ENCODE measurements at regions not wholly inside any gene's neighbourhood (a gene's known extent, or its start where the extent isn't known, plus 50 kb on each side); places are given as distances from the start of the nearest gene placed in this dataset.
"Not testable (repeated sequence)": the region's sequence is repeated elsewhere in the genome, so short reads cannot be mapped to it uniquely, and the experiment has no call there.

DNA sequence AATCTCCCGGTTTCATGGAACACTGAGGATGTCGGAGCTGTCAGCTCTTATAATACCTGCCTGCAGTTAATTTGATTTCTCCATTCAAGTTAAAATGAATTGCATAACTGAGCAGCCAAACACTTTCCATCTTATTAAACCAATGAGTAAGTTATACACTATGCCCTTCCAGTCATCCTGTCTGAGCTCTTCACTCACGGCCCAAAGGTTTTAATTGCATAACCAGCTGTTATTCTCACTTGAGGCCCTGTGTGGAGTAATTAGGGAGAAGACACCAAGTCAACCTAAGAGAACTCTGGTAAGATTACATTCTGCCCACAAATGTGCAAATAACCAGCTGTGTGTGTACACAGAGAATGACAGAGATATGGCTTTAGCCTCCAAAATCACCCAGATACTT lies 303.5 kb downstream of the TBC1D4 start:
- DNase-seq (ENCODE audit: low read depth), result peak; percentile 42

DNA sequence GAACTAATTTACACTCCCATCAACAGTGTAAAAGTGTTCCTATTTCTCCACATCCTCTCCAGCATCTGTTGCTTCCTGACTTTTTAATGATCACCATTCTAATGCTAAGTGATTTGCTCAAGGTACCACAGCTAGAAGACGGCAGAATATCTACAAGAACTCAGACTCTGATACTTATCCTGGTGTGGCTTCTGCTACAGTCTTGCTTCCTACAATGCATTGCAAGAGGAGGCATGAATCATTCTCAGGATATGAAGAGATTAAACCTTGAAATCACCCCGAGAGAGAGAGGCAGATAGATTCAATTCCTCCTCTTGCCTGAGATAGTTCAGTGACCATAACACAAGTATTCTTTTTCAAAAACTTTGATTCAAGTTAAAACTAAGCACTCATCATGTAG lies 306.4 kb downstream of the TBC1D4 start:
- DNase-seq (ENCODE audit: low read depth), result no peak

DNA sequence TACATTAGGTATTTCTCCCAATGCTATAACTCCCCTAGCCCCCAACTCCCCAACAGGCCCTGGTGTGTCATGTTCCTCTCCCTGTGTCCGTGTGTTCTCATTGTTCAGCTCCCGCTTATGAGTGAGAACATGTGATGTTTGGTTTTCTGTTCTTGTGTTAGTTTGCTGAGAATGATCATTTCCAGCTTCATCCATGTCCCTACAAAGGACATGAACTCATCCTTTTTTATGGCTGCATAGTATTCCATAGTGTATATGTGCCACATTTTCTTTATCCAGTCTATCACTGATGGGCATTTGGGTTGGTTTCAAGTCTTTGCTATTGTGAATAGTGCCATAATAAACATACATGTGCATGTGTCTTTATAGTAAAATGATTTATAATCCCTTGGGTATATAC lies 306.9 kb downstream of the TBC1D4 start:
- DNase-seq (ENCODE audit: low read depth), result not testable (repeated sequence)

DNA sequence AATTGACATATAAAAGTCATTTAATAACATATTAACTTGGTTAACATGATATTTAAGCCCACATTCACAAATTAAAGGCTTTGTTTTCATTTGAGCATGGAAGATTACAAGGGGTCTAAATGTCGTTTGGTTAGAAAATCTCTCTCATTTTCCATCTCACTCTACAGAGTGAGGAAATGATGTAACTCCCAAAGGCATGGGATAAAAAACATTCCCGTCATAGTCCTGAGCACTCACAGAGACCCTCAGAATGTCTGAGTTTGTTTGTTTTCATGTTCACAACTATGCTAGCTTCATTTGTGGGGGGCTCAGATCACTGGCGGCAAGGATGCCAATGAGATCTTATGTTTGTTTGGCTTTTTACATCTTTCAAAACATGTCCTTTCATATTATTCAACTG lies 307.5 kb downstream of the TBC1D4 start:
- no peak for DNase-seq (ENCODE audit: low read depth)

DNA sequence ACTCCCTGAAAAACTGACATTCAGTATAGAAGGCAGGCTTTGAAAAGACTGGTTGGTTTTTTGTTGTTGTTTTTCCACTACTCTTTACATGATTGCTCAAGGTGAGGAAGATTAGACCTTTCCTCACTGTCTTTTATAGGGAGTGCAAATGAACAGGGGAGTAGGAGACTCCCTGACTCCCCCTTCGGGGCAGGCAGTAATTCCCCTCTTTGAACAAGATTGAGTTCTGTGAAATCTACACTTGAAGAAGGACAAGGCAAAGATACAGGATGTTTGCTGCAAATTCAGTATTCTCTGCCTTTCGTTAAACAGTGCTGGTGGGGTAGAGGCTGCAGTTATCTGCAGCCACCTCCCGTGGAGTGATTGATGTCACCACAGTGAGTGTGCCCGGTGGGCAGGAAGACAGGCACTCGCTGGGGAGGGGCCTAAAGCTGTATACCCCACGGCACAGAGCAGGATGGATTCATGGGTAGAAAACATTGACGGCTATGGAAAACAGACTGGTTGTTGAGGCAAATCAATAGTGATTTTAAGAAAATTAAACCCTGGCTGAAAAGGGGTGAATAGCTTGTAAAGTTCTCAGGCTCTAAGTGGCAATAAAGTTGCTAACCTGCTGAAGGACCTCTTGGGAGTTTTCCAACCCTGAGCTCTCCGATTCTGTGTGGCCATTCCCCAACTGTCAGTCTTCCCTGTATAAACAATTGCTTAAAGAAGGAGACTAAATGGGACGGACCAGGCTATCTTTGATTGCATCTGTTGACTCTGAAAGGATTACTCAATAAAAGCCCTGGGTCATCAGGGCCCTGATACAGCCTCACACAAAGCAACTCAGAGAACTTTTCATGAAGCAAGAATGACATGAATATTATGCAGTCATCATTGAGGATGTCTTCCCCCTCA lies 308.3 kb downstream of the TBC1D4 start:
- no peak for DNase-seq (ENCODE audit: low read depth)

DNA sequence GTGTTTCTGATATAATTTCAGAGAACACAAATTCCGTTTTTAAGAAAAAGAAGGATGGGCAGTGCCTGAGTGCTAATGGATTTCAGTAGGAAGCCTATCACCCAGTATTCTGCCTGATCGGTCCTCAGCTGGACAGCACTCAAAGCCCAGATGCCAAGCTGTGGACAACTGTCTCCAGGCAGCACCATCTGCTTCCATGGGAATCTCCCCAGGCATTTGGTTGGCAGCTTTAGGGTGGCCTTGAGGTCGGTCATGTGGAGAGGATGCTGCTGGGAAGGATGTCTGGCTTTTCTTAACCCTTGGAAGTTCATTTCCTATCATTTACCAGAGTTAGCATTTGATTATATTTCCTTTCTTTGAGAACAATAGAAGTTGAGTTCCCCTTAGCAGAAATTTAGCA lies 311.7 kb downstream of the TBC1D4 start:
- peak; percentile 80 for DNase-seq (ENCODE audit: low read depth)

DNA sequence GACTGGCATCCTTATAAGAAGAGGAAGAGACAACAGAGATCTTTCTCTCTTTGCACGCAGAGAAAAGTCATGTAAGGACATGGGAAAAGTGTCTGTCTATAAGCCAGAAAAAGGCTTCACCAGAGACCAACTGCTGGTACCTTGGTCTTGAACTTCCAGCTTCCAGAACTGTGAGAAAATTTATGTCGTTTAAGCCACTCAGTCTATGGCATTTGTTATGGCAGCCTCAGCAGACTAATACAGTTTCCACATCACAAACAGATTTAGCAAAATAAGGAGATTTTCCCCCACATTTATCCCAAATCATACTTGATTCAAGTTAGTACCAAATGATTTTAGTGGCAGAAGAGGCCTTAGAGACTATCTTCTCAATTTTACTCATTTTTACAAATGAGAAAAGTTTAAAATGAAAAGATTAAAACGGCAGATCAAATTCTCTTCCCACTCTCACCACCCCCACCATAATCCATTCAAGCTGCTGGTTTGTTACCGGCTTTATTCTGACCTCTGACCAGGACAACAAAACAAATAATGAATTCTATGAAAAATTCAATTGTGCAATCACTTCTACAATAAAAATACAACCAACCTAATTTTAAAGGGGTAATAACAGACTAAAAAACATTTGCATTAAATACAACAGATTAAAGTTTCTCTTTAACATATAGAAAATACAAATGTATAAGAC lies 316.3 kb downstream of the TBC1D4 start:
- DNase-seq (ENCODE audit: low read depth), result no peak

DNA sequence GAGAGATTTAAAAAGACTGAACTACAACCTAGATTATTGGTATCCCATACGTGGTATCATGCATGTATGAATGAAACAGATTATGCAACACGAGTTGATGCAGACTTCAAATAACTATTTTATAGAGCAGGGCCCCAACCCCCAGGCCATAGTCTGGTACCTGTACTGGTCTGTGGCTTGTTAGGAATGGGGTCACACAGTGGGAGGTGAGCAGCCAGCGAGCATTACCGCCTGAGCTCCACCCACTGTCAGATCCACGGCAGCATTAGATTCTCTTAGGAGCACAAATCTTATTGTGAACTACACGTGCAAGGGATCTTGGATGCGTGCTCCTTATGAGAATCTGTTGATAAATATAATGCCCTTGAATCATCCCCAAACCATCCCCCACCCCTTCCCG lies 320.2 kb downstream of the TBC1D4 start:
- DNase-seq (ENCODE audit: low read depth), result no peak

DNA sequence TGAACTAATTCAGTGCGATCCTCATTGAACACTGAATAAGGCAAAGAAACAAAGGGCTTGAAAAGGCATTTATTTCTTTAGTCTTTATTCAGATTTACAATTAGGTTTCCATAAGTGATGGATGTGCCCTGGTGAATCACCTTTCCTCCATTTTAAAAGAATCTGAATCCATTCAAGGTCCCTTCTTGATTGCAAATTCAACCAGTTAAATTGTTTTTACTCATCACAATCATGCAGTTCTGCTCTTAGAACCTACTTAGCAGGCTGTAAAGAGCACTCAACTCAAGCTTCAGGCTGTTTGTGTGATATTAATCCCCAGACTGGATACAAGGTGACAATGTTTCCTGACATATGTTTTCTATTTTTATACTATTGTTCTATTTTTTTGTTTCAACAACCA lies 321.0 kb downstream of the TBC1D4 start:
- no peak for DNase-seq (ENCODE audit: low read depth)

DNA sequence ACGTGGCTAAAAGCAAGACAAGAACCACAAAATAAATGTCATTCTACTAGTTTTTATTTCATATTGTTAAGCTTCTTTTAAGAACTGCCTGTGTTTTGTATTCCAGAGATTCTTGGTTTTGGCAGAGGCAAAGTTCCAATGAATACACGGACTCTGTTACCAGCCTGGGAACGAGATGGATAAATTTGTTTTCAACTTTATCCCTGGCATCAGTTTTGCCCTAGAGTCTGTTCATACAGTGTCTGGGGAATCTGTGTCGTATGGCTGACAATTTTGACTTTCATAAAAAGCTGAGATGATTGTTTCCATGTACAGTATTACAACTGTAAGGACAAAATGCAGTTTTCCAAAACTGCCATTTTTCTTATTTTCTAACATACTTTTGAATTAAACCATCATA lies 327.6 kb downstream of the TBC1D4 start:
- no peak for DNase-seq (ENCODE audit: low read depth)

DNA sequence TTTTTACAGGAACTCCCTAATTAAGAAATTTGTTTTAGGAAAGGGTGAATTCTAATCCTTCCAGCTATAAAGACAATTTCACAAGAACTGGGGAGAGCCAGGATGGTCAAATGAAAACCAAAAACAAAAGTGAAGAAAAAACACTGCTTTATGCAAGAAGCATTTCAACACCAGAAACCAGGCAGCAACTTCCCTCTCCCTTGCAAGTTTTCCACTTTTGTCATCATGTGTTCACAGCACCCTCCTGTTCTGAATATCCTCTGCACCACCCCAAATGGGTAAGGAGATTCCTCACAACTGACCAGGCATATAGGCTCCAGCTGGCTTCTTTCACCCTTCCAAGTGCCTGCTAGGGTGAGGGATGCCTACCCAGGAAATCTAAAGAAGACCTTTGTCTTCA lies 328.1 kb downstream of the TBC1D4 start:
- DNase-seq (ENCODE audit: low read depth), result no peak

DNA sequence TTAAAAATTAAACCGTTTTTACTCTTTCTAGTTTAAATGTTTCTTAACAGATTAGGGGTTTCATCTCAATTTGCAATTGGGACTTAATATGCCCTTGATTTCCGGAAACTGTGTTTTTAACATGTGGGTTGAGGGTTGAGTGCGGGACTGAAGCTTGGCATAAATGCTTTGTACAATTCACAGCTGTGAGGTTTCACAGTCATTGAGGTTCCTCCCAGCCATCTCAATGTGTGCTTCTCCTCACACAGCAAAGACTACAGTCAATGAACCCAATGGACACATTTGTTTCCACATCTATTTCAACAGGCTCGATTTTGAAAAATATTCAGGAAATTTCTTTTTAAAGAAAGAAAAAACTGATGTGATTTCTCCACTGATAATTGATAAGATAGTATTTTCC lies 328.6 kb downstream of the TBC1D4 start:
- no peak for DNase-seq (ENCODE audit: low read depth)

DNA sequence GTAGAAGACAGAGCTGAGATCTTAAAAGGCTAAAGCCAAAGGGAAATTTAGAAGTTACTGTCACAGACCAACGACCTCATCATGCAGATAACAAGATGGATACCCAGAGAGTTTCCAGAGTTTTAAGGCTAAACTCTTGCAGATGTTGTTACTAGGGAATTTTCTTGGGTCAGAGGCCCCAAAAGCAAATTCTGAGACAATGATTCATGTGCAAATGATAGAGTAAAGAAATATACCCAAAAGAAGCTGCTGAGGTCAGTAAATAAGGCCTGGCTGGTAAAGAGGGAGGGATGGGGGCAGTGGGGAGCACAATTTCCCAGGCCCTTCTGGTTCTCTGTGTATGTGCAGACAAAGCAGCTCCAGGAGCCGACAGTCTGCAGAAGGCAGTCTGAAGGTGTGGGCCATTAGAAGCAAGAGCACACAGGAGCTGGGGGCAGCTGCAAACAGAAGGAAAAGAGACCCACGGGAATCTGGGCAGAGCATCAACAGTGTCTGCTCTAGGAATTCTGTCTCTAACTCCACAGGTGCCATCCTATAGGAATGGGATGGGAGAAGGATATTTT lies 330.8 kb downstream of the TBC1D4 start:
- peak; percentile 45 for DNase-seq (ENCODE audit: low read depth)

DNA sequence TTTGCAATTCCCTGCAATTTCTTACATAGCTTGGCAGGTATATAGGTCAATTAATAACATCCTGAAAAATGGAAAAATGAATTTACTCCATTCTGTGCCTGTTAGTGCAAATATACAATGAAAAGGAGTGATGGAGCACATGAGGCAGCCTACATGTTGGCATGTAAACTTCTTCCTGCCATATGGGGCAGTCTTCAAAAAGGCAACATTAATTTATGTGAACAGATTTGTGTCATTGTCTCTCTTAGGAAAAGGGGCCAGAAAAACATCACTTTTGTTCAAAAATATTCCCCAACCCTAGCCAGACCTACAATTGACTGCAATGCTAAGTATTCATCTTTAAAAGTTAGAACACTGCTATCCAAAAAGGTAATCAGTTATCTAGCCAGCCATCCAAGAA lies 332.2 kb downstream of the TBC1D4 start:
- no peak for DNase-seq (ENCODE audit: low read depth)

DNA sequence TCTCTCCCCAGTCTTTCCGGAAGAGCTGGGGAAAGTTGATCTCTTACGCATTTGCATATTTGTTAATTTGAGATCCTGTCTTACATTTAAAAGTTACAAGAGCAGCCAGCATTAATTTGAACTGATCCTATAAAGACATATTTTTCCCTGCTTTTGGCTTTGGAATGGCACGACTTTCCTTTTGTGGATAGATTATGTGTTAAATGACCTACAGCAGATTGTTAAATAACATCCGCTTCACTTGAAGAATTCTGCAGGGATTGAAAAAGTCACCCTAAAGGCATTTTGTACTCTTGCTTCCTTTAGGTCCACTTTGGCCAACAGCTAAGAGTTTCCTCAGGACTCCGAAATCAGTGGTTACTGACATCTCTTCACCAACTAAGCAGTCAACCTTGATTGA lies 334.0 kb downstream of the TBC1D4 start:
- no peak for DNase-seq (ENCODE audit: low read depth)

DNA sequence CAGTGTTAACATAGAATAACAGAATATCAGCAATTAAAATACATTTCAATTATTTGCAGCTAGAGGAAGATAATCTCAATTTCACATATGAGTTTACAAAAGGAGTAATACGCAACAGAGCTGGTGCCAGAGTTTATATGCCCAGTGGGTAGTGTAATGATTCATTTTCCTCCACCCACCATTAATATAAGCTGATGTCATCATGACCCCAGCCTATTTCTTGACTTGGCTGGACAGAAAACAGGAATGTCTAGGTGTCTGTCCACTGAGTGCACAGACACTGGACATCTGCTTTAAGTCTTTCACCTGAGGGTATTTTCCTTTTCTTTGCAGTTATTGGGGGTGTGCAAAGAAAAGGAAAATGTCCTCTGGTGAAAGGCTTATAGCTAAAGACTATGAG lies 335.5 kb downstream of the TBC1D4 start:
- DNase-seq (ENCODE audit: low read depth), result no peak

DNA sequence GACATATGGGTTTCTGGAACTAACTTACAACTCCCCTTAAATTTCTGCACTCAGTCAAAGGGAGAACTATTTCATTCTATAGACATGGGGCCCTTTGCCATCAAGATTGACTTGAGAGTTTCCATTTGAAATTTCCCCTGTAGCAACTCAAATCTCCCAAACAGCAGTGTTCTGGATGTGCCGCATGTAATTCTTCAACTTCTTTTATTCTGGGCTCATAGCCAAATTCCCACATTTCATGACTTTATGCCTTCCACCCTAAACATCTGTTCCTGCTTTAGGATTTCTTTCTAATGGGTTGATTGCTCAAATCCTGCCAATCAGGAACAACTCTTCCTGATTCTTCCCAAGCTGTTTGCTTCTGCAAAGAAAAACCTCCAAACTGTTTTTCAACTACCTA lies 336.0 kb downstream of the TBC1D4 start:
- peak; percentile 27 for DNase-seq (ENCODE audit: low read depth)

DNA sequence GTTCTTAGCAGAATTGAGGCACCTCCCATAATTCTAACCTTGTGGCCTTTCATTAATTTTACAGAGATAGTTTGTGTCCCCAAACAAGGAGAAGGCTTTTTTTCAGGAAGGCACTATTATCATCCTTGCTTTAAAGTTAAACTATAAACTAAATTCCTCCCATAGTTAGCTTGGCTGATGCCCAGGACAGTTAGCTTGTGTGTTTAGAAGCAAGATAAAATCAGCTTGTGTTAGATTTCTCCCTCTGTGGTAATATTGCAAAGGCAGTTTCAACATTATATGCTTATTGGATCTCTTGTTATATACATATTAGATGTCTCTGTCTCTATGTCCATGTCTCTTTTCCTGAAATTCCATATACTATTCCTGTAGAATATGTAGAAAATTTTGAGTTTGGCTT lies 342.7 kb downstream of the TBC1D4 start:
- DNase-seq (ENCODE audit: low read depth), result no peak

DNA sequence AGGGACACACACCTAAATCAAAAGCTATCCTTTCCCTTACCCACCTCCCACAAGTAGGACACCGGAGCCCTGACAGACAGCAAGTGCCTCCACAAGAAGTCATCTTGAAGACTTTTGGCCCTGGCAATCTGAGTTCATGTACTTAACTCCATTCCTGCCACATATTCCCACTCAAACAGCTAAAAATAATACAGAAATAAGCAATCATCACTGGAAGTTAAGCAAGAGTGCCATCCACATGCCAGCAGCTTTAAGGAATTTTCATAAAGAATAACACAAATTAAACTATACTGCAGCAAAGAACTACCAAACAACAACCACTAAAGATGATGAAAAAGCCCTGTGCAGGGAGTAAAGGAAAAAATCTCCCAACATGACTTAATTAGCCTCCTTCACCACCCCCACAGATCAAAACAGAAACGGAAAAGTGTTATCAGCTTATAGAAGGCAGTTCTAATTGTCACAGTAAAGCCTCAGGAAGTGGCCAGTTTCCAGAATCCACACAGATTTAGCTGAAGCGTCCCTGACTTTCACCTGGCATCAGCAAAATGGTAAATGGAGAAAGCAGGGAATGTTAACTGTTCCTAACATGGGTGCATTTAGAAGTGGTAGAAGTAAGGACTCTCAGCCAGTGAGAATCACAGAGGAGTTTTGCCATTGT lies 343.9 kb downstream of the TBC1D4 start:
- no peak for DNase-seq (ENCODE audit: low read depth)

DNA sequence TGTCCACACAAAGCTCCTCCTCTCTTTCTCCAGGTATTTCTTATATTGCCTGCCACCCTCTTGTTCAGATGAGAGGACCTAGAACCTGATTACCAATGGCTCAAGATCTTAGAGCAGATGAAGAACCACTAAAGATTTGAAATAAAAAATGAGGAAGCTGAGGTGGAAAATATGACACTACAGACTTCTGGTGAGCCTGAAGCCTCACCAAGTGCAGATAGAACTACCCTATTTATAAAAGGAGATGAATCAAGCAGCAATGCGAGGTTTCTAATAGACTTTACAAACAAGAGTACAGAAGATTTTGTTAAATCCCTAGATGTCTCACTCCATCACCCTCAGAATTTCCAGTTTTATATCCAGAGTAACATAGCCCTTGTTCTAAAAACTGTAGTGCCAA lies 345.8 kb downstream of the TBC1D4 start:
- peak; percentile 62 for DNase-seq (ENCODE audit: low read depth)

DNA sequence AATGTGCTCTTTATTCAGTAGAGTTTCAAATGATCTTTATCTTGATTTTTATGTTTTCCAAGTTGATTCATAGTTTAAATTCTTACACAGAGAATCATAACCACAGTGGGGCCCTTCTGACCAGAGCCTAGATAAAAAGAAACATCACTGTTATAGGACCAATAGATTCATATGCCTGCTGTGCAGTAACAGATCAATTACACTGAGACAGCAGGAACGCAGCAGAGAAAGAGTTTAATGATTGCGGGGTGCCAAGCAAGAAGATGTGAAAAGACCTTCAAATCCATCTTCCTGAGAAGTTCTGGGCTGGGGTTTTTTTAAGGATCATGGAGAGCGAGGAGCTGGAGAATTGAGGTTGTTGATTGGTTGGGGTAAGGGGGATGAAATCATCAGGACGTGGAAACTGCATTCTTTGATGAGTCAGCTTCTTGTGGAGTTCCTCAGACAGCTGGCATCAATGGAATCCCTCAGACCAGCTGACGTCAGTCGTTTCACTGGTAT lies 346.6 kb downstream of the TBC1D4 start:
- peak; percentile 97 for DNase-seq (ENCODE audit: low read depth)

All from myocyte (in vitro differentiated cells).